ENCODE measurements at regions not wholly inside any gene's neighbourhood (a gene's known extent, or its start where the extent isn't known, plus 50 kb on each side); places are given as distances from the start of the nearest gene placed in this dataset.
A peak's percentile ranks its signal among the peaks of the same experiment; 100 is the strongest.

- no peak for TF ChIP-seq GATA3 (IDR thresholded peaks at IDR 0.05; ENCODE audit: low read depth, low read length)
- peak; percentile 18; the same call in 1 of the 2 replicates for TF ChIP-seq GATA2 (IDR thresholded peaks at IDR 0.05; ENCODE audit: low read depth, low read length)
Observed at GRCh38 chr18:71899707-71900472, 644.3 kb downstream of the CBLN2 start.
